ENCODE measurements at regions not wholly inside any gene's neighbourhood (a gene's known extent, or its start where the extent isn't known, plus 50 kb on each side); places are given as distances from the start of the nearest gene placed in this dataset.
A peak's percentile ranks its signal among the peaks of the same experiment; 100 is the strongest.

GRCh38 chr20:24747881-24748595 is 201.0 kb upstream of the CST7 start:
- no peak for DNase-seq
- H3K27ac Mint-ChIP-seq = no peak overlapping the region
- H3K4me3 Mint-ChIP-seq = no peak overlapping the region
- peaks cover 24% of the 10 kb centered on the region for H3K4me1 Mint-ChIP-seq
- H3K9me3 Mint-ChIP-seq = no peaks in the 10 kb centered on the region
- peaks cover 6% of the 10 kb centered on the region for H3K27me3 Mint-ChIP-seq (ENCODE audit: low read depth, poor library complexity)
- no peaks in the 10 kb centered on the region for H3K36me3 Mint-ChIP-seq (ENCODE audit: low read depth)
- no peak for TF ChIP-seq CTCF (IDR thresholded peaks at IDR 0.05)

GRCh38 chr20:24751551-24751950 is 197.5 kb upstream of the CST7 start:
- Mint-ChIP-seq H3K27ac (no peak overlapping the region), H3K36me3 (ENCODE audit: low read depth) (no peaks in the 10 kb centered on the region), H3K27me3 (ENCODE audit: low read depth, poor library complexity) (peaks cover 22% of the 10 kb centered on the region), H3K9me3 (no peaks in the 10 kb centered on the region), H3K4me3 (no peak overlapping the region), H3K4me1 (peaks cover 37% of the 10 kb centered on the region)
- no peak for TF ChIP-seq CTCF (IDR thresholded peaks at IDR 0.05)
- DNase-seq = no peak

- no peak for DNase-seq
- H3K4me1 Mint-ChIP-seq = peaks cover 35% of the 10 kb centered on the region
- H3K27ac Mint-ChIP-seq = no peak overlapping the region
- no peak overlapping the region for H3K4me3 Mint-ChIP-seq
- peaks cover 24% of the 10 kb centered on the region for H3K27me3 Mint-ChIP-seq (ENCODE audit: low read depth, poor library complexity)
- no peaks in the 10 kb centered on the region for H3K36me3 Mint-ChIP-seq (ENCODE audit: low read depth)
- TF ChIP-seq CTCF (IDR thresholded peaks at IDR 0.05) = no peak
- no peaks in the 10 kb centered on the region for H3K9me3 Mint-ChIP-seq
Observed at GRCh38 chr20:24752612-24753011, 196.5 kb upstream of the CST7 start.

- Mint-ChIP-seq H3K9me3 (no peaks in the 10 kb centered on the region), H3K4me3 (no peak overlapping the region), H3K4me1 (peaks cover 30% of the 10 kb centered on the region), H3K27me3 (ENCODE audit: low read depth, poor library complexity) (peaks cover 24% of the 10 kb centered on the region), H3K27ac (no peak overlapping the region), H3K36me3 (ENCODE audit: low read depth) (no peaks in the 10 kb centered on the region)
- TF ChIP-seq CTCF (IDR thresholded peaks at IDR 0.05) = no peak
- DNase-seq = no peak
Observed at GRCh38 chr20:24753130-24753529, 195.9 kb upstream of the CST7 start.

GRCh38 chr20:24754691-24755090 is 194.4 kb upstream of the CST7 start:
- Mint-ChIP-seq H3K27me3 (ENCODE audit: low read depth, poor library complexity) (peaks cover 24% of the 10 kb centered on the region), H3K4me3 (no peak overlapping the region), H3K4me1 (peaks cover 30% of the 10 kb centered on the region), H3K36me3 (ENCODE audit: low read depth) (no peaks in the 10 kb centered on the region), H3K27ac (no peak overlapping the region), H3K9me3 (peaks cover 10% of the 10 kb centered on the region)
- no peak for TF ChIP-seq CTCF (IDR thresholded peaks at IDR 0.05)
- DNase-seq = no peak

GRCh38 chr20:24755411-24755922 is 193.6 kb upstream of the CST7 start:
- Mint-ChIP-seq H3K9me3 (peaks cover 18% of the 10 kb centered on the region), H3K27me3 (ENCODE audit: low read depth, poor library complexity) (peaks cover 26% of the 10 kb centered on the region), H3K36me3 (ENCODE audit: low read depth) (no peaks in the 10 kb centered on the region), H3K4me3 (peak overlapping the region; percentile 39), H3K4me1 (peaks cover 30% of the 10 kb centered on the region), H3K27ac (peak overlapping the region; percentile 35)
- peak; percentile 19 for DNase-seq
- TF ChIP-seq CTCF (IDR thresholded peaks at IDR 0.05) = no peak

All from nephron progenitor cell (in vitro differentiated cells).